NCI-H2107 treated with DMSO at 0.1 percent for 48 hours (cell line): ENCODE measurements at regions not wholly inside any gene's neighbourhood (a gene's known extent, or its start where the extent isn't known, plus 50 kb on each side); places are given as distances from the start of the nearest gene placed in this dataset.
"Not testable (repeated sequence)": the region's sequence is repeated elsewhere in the genome, so short reads cannot be mapped to it uniquely, and the experiment has no call there.

Source experiments
- DNase-seq: peaks from one replicate; lab custom pipeline; 2025; ENCODE audit not compliant: unreplicated experiment; lab: John Stamatoyannopoulos, UW

DNA sequence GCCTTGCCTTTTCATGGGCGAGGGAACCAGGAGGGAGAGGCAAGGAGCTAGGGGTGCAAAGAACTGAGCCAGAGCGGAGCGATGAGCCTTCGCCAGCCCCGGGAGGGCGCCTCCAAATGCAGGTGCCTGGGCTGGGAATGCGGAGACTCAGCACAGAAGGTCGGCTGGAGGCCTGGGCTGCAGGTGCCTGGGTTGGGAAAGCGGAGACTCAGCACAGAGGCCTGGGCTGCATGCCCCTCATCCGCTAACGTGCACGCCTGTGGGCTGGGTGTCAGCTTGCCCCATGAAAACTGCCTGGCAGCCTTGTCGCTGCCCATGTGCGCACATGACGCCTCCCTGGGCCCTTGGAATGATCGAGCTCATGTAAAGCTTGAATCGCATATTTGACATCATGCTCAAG, 51.8 kb downstream of the POM121L12 start:
- no peak for DNase-seq

DNA sequence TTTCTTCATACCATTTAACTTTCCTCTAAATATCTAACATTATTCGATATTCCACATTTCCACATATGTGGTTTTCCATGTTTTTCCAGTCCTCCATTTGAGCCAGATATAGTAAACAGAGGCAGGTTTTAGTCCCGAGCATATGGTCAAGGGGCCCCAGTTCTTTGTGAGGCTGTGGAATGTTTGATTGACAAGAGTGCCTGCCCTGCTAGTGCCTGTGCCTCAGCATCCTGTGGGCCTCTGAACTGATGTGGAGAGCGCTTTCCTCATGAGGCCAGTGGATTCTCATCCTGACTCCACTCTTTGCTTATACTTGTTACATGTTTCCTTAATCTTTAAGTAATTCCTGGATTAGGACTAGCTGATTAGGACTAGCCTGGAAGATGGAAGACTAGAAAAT, 58.8 kb downstream of the POM121L12 start:
- DNase-seq = no peak

DNA sequence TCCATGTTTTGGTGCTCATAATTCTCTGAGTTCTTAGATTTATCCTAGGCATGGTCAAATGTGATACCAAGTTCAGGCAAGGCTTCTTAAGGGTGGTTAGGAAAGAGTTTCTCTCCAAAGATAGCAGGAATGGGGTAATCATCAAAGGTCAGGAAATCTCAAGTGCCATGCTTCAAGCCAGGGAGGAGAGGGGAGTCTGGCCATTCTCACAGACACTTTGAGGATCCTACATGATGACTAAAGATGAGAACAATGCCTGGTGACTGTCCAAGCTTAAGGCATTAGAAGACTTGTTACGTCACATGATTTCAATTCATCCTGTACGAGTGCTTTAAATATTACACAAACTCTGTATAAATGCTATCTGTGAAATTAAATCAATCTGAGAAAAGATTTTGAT, 59.4 kb downstream of the POM121L12 start:
- no peak for DNase-seq

DNA sequence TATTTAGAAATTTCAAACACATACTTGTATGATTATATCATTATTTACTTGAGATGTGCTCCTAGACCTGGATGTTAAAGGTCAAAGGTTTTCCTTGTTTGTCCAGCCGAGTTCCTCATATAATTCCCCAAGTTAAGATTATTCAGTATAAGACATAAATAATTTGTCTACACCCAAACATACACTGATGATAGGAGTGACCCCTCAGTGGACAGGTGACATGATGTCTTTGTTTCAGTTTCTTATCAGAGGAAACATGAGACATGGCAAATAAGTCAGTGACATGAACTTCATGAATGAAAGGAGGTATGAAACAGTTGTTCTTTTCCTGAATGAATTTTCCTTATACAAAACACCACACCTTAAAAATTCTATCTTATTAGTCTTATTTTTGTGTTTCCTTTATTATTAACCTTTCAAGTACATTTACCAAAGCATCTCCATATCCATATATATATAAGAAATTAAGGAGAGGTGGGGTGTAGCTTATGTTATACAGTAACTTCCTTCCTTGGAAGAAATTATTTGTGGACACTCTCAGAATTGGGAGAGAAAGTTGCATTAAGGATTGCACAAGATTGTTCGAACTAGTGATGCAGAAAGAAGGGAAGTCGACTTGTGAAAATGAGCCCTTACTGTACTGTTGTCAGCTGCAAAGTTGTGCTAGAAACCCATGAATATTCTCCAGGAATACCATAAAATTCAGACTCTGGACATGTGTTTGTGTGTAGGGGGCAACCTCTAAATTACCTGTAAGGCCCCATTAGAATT, 60.5 kb downstream of the POM121L12 start:
- DNase-seq = no peak

DNA sequence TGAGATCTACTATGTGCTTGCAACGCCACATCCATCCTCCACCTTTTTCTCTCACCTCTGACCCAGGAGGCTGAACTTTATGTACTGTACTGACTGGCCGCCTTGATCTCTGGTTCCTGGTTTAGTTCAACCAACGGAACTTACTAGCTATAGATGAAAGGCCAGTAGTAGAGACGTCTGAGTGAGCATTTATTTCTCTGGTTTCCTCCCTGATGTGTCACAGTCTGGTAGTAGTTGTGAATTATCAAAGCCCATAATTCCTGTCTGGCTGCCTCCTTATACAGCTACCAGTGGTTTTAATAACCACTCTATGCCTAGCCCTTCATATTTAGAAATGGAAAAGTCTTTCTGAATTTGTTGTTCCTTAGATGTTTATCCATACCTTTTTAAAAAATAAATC, 64.7 kb downstream of the POM121L12 start:
- no peak for DNase-seq

DNA sequence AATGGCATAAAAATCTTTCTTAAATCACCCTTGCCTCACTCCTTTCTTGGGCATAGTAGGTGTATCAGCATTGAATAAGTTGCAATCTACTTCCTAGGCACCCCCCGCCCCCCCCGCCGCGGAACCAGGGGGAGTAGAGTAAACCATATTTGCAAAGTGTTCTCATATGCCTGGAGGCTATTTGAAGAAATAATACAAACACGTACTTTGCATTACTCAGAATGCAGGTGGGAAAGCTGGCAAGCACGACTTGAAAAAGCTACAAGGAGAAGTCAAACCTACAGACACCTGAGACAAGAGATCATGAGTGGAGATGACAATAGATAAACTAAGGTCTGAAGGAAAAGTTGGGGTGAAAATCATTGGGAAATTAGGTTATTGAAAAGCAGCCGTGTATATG, 65.6 kb downstream of the POM121L12 start:
- no peak for DNase-seq

DNA sequence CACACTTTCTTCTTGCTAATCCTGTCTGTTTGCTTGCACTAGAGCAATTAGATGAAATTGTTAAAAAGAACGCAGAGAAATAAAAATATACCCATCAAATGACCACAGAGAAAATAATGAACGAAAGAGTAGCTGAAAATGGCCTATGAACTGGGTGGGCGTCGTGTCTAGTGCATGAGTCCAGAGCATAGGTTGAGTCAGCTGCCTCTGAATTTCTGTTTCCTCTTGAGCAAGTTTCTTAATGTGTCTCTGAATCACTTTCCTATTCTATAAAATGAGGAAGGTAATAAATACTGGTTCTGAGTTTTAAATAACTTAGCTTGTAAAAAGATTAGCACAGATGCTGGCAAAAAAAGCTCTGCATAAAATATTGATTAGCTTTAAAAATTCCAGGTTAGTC, 75.0 kb downstream of the POM121L12 start:
- DNase-seq = no peak

DNA sequence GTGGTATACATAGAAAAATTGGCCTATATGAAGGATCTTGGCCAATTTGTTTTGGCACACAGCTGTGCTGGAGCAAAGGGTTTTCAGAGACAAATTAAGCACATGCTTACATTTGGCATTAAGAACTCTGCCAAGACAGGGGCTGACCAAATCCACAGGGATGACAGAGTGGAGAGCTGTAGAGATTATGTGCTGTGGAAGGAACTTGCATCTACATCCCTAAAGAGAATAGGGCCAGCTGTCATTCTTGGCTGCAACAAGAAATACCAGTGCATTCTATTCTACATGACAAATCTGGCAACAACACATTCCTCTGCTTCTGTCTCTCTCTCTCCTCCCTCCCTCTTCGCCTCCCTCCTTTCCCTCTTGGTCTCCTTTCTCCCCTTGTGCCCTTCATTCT, 75.6 kb downstream of the POM121L12 start:
- DNase-seq = no peak

DNA sequence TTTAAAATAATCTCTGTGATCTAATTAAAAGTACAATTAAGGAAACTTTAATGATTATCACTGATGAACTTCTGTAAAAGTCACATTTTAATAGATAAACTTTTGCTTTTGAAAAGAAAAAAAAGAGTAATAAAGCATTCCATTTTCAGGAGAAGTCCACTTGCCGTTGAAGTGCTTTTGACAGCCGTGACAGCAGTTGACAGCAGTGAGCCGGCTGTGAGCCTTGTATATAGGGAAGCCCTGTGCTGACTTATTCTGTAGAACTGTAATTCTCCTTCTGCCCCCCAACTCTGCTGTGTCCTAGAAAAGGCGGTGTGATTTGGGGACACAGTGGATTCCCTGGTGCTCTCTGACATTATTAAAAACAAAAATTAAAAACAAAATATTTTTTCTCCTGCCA, 78.0 kb downstream of the POM121L12 start:
- DNase-seq = no peak

DNA sequence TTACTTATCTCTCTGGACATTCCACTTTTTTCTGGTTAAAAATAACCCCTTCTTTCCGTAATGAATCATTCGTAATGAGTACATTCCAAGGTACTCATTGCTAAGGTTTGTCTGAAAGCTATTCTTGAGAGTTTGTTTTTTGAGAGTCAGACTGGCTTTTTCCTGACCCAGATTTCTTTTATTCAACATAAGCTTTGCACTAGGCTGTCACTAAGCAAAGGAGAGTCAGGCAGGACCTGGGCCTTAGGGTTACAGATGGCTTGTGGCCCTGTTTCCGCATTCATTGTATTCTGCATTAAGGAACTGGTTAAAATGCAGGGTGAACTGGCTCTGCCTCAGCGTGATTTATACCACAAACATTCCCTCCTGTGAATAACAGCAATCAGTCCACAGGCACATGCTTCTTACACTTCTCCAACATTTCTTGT, 84.1 kb downstream of the POM121L12 start:
- DNase-seq = no peak

DNA sequence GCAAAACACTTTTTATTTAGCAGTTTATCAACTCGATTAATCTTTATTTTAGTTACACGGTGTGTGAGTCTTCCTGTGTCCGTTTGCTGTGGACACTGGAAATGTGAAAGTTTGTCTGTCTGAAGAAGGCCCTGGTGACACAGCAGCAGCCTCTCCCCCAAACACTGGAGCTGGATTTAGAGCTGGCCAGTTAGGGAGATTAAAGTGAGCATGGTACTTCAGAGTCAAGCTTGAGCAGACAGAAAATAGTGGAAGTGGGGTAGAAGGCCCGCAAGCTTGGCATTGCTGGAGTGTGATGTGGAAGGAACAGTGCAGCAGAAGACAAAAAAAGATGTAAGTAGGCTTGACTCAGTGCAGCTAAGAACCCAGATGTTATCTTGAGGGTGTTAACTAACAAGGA, 85.9 kb downstream of the POM121L12 start:
- DNase-seq = no peak

DNA sequence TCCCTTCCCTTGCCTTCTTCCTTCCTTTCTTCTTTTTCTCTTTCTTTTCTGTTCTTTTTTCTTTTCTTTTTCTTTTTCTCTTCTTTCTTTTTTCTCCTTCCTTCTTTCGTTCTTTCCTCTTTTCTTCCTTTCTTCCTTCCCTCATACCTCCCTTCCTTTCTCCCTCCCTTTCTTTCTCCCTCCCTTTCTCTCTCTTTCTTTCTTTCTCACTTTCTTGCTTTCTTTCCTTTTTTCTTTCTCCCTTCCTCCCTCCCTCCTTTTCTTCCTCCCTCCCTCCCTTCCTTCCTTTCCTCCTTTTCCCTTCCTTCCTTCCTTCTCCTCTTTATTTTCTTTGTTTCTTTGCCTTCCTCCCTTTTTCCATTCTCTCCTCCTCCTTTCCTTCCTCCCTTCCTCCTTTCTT, 96.3 kb downstream of the POM121L12 start:
- no peak for DNase-seq

DNA sequence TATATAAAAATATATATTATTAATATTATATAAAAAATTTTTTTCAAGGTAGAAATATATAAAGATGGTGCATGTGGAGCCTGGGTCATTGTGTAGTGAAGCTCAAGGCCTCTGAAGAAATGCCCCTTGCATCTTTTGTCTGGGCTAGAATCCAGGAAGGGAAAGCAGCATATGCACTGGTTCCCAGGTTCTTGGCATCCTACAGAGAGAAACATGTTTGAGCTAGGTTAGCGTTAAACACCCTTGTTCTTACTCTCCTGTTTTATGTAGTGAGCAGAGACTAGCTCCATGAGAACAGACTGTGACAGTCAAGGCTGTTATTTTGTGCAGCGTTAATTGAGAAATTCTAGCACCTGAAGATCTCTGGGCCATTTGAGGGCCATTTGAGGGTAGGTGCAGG, 116.1 kb downstream of the POM121L12 start:
- no peak for DNase-seq

DNA sequence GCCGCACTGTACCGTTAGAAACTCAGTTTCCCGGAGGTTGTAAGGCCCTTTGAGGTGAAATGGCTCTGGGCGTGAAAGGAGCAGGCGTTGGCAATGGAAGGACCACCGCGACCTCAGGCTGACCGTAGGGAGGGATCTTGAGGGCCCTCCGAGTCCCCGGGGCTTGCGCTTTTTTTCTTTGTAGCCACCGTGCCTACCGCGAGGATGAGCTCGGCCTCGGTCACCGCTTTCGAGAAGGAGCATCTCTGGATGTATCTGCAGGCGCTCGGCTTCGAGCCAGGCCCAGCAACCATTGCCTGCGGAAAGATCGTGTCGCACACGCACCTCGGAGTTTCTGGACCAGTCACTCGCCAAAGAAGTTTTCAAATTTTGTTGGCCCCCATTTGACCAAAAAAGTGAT, 151.8 kb downstream of the POM121L12 start:
- not testable (repeated sequence) for DNase-seq

DNA sequence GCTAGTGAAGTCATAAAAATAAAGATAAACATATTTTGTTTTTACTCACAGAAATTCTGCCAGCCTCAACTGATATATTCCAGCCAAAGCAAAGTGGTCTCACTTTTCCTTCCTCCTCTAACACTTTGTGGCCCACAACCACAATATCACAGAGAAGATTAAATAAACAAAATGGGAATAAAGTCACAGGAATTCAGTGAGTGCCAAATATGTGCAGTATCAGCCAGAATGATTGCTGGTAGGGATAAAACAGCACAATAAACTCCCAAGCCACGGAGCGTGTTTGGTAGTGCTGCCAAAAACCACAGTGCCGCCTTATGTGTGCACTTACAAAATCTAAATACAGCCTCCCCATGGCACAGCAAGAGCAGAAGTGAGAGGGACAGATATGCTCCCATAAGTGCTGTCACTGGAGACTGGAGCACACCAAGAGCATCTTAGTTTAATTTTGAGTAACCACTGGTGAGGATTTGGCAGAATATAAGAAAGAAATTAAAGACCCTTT, 155.8 kb downstream of the POM121L12 start:
- no peak for DNase-seq

DNA sequence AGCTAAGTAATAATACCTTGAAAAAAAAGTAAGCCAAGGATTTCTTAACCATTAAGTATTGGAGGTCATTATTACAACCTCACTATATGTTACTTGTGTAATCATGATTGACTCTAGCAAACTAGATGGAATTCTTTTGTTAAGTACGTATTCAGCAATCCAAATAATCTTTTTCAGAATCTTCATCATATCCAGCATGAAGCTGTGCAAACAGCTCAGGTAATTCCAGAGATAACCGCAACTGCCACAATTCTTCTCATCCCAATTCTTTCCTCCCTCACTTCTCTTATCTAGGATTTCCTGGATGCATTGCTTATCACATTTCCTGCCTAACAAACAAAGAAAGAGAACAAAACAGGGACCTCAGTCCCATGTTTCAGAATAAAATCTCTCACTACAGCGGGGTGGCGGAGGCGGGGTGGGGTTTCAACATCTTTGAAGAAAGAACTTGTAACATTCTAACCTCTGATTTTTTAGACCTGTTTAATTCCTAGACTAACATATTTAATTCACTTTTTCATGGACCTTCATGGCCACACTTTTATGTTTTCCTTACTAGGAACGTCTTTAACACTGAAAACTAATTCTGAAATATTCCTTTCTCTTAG, 156.5 kb downstream of the POM121L12 start:
- no peak for DNase-seq

DNA sequence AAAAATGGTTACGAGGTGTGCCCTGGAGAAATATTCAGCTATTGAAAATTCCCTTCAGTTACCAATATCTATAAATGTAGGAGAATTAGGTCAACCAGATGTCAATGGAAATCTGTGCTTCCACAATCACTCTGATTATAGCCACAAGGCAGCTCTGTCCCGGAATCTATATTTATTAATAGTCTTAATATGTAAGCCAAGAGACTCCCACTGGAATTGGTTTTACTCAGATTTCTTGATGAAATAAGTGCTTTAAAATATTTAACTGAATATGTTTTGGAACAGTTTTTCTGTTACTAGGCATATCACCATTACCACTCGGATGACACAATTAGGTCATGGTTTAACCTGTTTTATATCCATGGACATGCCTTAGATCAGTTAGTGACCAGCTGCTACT, 169.6 kb downstream of the POM121L12 start:
- no peak for DNase-seq

DNA sequence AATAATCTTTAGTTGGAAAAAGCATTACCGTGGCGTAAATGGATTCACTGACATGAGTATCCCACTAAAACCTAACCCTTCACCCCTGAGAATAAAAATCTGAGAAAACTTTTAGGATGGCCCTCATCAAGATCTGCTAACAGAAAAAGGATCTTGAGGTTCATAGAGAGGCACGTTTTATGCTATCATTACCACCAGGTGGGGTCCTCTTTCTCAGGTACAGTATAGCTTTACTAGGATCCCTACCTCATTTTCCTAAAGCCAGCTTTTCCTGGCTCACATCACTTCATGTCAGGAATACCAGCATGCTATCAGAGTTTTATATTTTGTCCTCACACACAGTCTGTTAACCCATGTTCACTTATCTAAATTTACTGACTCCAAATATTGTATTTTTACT, 173.7 kb downstream of the POM121L12 start:
- no peak for DNase-seq

DNA sequence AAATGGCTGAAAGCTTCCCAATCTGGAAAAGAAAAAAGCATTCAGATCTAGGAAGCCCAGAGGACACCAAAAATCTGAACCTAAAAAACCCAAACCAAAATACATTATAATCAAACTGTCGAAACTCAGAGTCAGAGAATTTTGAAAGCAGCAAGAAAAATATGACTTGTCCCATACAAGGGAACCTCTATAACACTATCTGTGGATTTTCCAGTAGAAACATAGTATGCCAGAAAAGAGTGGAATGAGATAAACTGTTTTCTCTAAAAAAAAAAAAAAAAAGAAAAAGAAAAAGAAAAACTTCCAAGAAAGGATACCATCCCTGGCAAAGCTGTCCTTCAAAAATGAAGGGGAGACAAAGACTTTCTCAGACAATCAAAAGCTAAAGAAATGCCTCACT, 179.0 kb downstream of the POM121L12 start:
- no peak for DNase-seq

DNA sequence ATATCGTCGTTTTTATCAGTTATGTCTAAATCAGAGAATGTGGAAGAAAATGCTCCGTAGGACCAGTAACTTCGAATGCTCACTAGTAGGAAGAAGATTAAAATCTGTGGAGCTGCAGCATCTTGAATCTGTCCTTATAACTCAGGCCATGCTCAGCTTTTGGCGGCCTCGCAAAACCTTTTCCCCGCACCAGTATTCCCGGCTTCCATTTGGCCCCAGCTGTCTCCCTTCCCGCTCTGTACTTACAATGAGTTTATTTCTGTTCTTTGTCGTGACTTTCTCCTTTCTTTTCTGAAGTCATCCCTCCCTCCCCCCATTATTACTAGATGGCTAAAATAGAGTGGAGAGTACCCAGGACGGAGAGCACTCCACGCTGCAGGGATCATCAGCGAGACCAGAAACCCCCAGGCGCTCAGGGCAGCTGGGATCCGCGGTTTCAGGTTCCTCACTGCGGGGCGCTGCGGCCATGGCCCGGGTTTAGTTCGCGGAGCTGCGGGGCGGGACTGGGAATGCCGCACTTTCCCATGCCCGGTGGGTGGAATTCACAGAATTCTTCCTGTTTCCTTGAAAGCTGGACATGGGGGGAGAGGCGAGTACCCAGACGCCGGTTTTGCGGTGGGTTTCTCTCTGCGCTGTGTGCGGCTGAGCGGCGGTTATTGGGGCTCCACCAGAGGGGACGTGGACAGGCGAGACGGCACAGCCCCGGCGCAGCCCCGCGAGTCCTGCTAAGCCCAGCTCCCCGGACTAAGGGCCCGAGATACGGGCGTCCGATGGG, 183.5 kb downstream of the POM121L12 start:
- DNase-seq = no peak

DNA sequence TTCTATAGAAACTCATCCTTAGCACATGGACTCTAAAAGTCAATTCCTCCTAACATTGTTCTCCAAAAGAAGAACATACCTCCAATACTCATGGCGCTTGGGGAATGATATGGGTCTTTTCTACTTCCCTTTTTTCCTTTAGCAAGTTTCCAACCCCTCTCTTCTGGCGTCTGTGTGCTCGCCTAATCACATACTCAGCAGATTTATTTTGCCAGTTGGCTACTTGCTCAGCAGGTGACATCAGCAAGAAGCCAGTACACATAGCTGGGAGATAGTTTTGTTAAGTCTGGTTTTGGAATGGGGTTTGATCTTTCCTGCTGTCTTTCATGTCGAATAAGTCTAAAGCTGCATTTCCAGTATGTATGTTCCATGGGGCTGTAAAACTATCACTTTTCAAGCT, 193.8 kb downstream of the POM121L12 start:
- DNase-seq = no peak

DNA sequence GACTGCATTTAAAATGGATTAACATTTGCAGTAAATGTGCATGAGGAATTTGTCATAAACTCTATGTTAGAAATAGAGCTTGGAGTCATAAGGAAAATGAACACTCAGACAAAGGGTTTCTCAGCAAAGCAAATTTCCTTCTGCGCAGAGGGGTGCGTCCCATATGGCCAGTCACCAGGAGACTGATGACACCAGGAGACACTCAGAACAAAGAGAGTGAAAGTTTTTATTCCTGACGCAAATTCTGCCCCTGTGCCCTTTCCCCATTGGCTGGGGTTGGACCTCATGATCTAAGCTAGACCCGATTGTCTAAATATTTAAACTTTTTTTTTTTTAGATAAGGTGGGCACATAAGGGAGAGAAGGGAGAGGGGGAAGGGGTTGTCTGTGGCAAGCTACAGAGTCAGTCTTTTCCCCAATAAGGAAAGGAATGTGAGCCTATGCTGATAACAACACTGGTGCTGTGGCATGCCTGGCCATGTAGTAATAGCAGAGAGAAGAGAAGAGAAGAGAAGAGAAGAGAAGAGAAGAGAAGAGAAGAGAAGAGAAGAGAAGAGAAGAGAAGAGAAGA, 202.0 kb downstream of the POM121L12 start:
- no peak for DNase-seq
